Small intestine (tissue), 7 donors: ENCODE measurements at regions not wholly inside any gene's neighbourhood (a gene's known extent, or its start where the extent isn't known, plus 50 kb on each side); places are given as distances from the start of the nearest gene placed in this dataset.

Source experiments
- DNase-seq, 2 donors: peaks; one replicate each; pipeline versions ENCODE4 v3.0.0 to v3.0.0-alpha.2; 2013
- FAIRE-seq: peaks from 2 replicates; lab custom pipeline; 2012; peaks lifted over from hg19 to GRCh38; lab: Jason Lieb, UNC
- H3K27ac ChIP-seq, 3 donors: one replicate each; pipeline ENCODE4 v1.5.1; 2013; ENCODE audit warnings: low read length in 2 of 3, mild to moderate bottlenecking in 2 of 3, control low read depth in 1 of 3, inconsistent platforms in 1 of 3, low read depth in 1 of 3, moderate library complexity in 1 of 3
- H3K27me3 ChIP-seq, 3 donors: one replicate each; pipeline ENCODE4 v1.6.1; 2013; ENCODE audit warnings: low read length in 3 of 3, inconsistent platforms in 1 of 3; ENCODE audit not compliant: control insufficient read depth in 3 of 3, insufficient read depth in 3 of 3
- H3K36me3 ChIP-seq, 3 donors: one replicate each; pipeline ENCODE4 v1.6.1; 2013; ENCODE audit warnings: low read length in 3 of 3, inconsistent platforms in 1 of 3, low read depth in 1 of 3, mild to moderate bottlenecking in 1 of 3, moderate library complexity in 1 of 3; ENCODE audit not compliant: control insufficient read depth in 3 of 3, insufficient read depth in 2 of 3
- H3K4me1 ChIP-seq, 3 donors: one replicate each; pipeline ENCODE4 v1.6.1; 2013; ENCODE audit warnings: low read length in 2 of 3, inconsistent platforms in 1 of 3, low read depth in 1 of 3, mild to moderate bottlenecking in 1 of 3, moderate library complexity in 1 of 3; ENCODE audit not compliant: control insufficient read depth in 3 of 3, insufficient read depth in 2 of 3
- H3K4me3 ChIP-seq, 3 donors: one replicate each; pipeline ENCODE4 v1.5.1; 2013; ENCODE audit warnings: low read length in 3 of 3, control low read depth in 1 of 3, inconsistent platforms in 1 of 3, low read depth in 1 of 3, mild to moderate bottlenecking in 1 of 3, moderate library complexity in 1 of 3
- H3K9me3 ChIP-seq, 2 donors: one replicate each; pipeline ENCODE4 v1.6.1; 2013; ENCODE audit warnings: low read depth in 1 of 2, low read length in 1 of 2; ENCODE audit not compliant: control insufficient read depth in 2 of 2, insufficient read depth in 1 of 2
- WGBS, 3 donors: extraction: QIAGEN DNeasy Blood & Tissue Kit; methylation state at CpG; one replicate each; pipeline ENCODE4 v1.1.7; 2013; 5-methylcytosine and 5-hydroxymethylcytosine counted together
- donor health status: healthy with polysubstance abuse.
- donor health status: control.
- donor health status: control.
- donor health status: Bipolar disorder and iron deficiency.
- donor health status: healthy.

DNA sequence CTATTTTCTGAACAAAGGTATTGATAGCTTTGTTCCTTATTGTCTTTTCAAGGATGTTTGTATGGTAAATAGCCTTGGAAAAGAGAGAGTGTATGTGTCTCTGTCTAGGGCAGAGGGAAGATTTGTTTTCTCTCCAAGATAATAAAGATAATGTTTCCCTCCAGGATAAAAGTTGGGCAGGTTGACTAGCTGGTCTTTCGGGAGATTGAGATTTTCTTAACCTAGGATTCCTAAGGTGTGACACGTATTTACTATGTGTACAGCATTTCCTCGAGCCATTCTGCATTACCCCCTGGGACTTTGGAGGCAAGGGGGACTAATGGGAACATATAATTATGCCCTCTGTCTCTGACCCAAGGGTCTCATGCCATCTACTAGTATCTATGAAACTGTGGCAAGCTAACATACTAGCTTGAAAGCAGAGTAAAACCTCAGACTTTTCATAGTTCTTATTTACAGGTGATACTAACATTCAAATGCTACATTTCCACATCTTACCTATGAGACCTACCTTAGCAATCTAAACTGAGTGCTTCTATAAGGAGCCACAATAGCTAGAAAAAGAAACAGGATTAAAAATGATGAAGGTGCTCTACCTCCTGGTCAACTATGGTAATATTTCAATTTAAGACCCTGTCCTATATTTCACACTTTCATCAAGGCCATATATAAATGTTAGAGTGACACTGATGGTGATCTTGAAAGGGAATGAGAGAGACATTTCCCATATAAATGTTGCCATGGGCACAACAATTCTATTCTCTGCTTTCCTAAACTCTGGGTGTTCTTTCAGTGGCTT is 252.9 kb upstream of the CBLB start:
- H3K4me3 ChIP-seq: no peak overlapping the region
- no peaks in the 10 kb centered on the region for H3K9me3 ChIP-seq
- no peak for FAIRE-seq
- no peak for DNase-seq
- H3K27me3 ChIP-seq: no peaks in the 10 kb centered on the region
- H3K36me3 ChIP-seq: no peaks in the 10 kb centered on the region
- WGBS, 3 donors: 81 to 91% (median 82%) methylated on average over 3 of the region's 3 CpGs
- H3K4me1 ChIP-seq: no peaks in the 10 kb centered on the region
- no peak overlapping the region for H3K27ac ChIP-seq

DNA sequence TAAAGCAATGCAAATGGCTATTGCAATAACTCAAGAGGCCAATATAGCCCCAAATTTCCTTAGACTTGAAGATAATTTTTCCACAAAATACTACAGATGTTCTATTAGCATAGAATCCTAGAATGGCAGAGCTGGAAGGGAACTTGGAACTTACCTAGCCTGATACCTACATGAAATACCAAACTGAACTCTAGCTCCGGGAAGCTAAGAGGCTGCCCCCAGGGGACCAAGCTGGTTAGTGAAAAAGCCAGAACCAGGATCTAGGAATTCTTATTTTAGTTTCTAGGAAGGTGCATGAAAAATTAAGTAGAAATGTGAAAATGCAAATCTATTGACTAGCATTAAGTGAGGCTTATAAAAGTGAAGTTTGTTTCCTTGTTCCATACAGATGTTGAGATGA is 256.0 kb upstream of the CBLB start:
- no peak overlapping the region for H3K27ac ChIP-seq
- H3K4me1 ChIP-seq: no peaks in the 10 kb centered on the region
- no peak for FAIRE-seq
- H3K27me3 ChIP-seq: no peaks in the 10 kb centered on the region
- 89 to 95% (median 91%) methylated on average over 1 of the region's 1 CpG for WGBS, 3 donors
- H3K9me3 ChIP-seq: no peaks in the 10 kb centered on the region
- H3K4me3 ChIP-seq: no peak overlapping the region
- no peak for DNase-seq
- H3K36me3 ChIP-seq: no peaks in the 10 kb centered on the region

DNA sequence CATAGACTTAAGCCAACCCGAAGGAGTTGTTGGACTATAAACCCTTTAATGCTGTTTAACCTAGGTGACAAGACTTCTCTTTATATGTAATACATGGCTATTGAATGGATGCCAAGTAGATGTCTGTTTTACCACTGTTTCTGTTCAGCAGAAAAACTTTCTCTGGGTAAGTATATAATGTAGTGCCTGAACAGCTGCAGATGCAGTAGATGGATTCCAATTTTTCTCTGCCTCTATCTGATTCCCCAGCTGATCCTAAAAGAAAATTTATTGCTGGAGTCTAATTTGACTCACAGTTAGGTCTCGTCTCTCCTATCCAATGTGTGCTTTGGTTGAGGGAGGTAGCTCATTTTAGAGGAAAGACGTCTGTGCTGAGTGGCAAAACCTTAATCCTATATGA is 256.5 kb upstream of the CBLB start:
- WGBS, 3 donors: 61 to 73% (median 66%) methylated on average over 3 of the region's 3 CpGs
- Histone ChIP-seq H3K4me3 (no peak overlapping the region), H3K4me1 (no peaks in the 10 kb centered on the region), H3K27me3 (no peaks in the 10 kb centered on the region), H3K36me3 (no peaks in the 10 kb centered on the region), H3K27ac (no peak overlapping the region), H3K9me3 (no peaks in the 10 kb centered on the region)
- DNase-seq (no peak), FAIRE-seq (no peak)

DNA sequence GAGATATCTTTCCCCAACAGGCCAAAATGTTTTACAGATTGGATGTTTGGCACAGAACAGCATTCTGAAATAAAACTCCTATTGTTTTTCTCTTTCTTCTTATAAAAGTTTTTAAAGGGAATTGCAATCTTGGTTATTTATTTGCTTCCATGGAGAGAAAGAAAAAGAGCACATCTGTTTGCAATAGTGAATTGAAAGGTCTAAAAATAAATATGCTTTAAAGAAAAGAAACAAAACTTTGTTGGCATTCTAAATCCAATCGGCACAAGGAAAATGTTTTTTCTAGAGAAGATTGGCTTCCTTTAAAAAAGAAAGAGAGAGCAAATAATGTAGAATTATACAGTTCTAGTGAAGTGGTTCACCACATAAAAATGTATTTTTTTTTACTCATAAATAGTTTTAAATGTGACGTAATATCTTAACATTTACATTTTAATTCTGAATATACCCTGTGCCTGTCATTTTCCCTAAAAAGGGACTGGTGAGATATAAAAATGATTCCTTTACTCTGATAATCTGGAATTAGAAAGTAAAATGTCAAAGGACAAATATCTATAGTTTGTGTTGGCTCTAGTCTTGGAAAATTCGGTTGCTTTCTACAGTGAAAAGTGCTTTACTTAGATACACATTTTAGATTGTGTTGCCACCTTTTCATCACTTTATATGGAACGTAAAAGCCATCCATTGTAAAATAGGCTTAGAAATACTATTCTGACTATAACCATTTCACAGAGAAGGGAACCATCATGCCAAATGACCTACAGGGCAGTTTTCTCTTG is 257.4 kb upstream of the CBLB start:
- no peak for FAIRE-seq
- no peak for DNase-seq
- no peaks in the 10 kb centered on the region for H3K36me3 ChIP-seq
- H3K4me3 ChIP-seq: no peak overlapping the region
- peaks cover 0 to 6% (median 0%) of the 10 kb centered on the region in 3 donors for H3K4me1 ChIP-seq
- 78 to 87% (median 85%) methylated on average over 4 of the region's 4 CpGs for WGBS, 3 donors
- no peak overlapping the region for H3K27ac ChIP-seq
- H3K9me3 ChIP-seq: no peaks in the 10 kb centered on the region
- H3K27me3 ChIP-seq: no peaks in the 10 kb centered on the region

DNA sequence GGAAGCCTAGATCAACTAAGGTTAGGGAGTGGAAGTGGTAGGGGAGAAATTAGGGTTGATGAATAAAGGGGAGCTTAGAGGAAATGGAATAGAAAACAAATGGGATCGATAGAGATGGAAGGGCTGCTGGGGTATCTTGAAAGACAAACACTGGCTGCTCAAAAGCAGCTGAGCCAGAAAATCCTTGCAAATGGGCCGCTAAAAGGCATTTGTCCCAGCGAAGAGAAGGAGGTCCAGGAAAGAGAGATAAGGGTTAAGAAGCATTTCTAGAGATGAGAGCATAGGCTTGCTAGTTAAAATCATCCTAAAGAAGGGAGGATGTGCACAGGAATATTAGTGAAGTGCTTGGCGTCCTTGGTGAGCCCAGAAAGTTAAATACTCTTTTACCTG is 258.0 kb upstream of the CBLB start:
- Histone ChIP-seq H3K27ac (no peak overlapping the region), H3K4me1 (peaks cover 0 to 9% (median 0%) of the 10 kb centered on the region in 3 donors), H3K4me3 (no peak overlapping the region), H3K27me3 (no peaks in the 10 kb centered on the region), H3K36me3 (no peaks in the 10 kb centered on the region), H3K9me3 (no peaks in the 10 kb centered on the region)
- no peak for DNase-seq
- no peak for FAIRE-seq
- WGBS, 3 donors: 80 to 86% (median 84%) methylated on average over 4 of the region's 4 CpGs

DNA sequence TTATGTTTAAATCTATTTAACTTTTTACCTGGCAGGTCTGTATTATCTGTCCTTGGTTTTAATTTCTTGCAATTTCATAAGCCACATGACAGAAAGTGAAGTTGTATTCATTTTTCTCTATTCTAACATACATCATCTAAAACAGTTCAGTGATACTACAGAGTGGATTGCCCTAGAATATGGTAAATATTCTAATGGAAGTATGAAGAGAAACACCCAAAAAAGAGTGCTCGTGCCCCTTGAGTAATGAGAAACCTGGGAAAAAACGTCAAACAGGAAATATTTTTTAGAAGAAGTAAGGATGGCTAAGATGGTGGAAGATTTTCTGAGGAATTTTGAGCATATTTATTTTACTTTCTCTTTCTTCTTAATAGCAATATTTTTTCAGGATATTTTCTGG is 261.1 kb upstream of the CBLB start:
- Histone ChIP-seq H3K36me3 (no peaks in the 10 kb centered on the region), H3K27me3 (no peaks in the 10 kb centered on the region), H3K4me3 (no peak overlapping the region), H3K4me1 (peaks cover 0 to 9% (median 0%) of the 10 kb centered on the region in 3 donors), H3K27ac (no peak overlapping the region), H3K9me3 (no peaks in the 10 kb centered on the region)
- FAIRE-seq: no peak
- no peak for DNase-seq
- 68 to 85% (median 73%) methylated on average over 2 of the region's 2 CpGs for WGBS, 3 donors

DNA sequence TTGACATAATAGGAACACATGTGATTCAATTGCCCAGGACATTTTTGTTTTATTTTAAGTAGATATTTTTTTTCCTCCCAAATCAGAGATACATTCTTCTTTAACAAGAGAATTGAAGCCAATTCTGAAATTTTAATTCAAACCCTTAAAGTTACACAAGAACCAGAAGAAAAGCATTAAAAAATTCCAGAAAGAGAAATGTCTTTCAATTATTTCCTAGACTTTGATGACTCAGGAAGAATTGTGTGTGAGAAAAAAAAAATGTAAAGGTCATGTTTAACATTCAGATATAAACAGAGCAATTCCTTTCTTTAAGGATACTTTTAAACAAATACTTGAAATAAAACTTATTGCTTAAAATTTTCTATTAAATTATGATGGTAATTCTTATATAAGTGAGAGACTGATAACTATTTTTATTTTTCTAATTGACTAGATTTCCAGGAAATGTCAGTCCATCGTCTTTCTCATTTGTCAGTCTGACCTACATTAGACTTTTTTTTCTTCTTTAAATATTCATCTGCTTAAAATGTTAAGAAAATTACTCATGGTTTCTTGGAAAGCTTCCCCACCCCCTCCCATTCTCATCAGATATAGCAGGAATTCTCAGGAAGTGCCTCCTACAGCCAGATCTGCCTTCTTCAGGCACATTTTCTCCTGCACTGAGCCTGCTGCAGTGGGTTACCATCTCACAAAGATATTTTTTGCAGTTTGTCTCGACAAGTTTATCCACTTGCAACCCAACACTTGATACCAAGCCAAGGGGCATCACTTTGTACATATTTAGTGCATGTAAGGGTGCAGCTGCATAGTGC is 261.8 kb upstream of the CBLB start:
- H3K36me3 ChIP-seq: no peaks in the 10 kb centered on the region
- no peak overlapping the region for H3K27ac ChIP-seq
- no peaks in the 10 kb centered on the region for H3K27me3 ChIP-seq
- FAIRE-seq: no peak
- peaks cover 0 to 9% (median 0%) of the 10 kb centered on the region in 3 donors for H3K4me1 ChIP-seq
- H3K9me3 ChIP-seq: peaks cover 0 to 2% of the 10 kb centered on the region in 2 donors
- no peak overlapping the region for H3K4me3 ChIP-seq
- 33 to 51% (median 42%) methylated on average over 2 of the region's 2 CpGs for WGBS, 3 donors
- DNase-seq: no peak

DNA sequence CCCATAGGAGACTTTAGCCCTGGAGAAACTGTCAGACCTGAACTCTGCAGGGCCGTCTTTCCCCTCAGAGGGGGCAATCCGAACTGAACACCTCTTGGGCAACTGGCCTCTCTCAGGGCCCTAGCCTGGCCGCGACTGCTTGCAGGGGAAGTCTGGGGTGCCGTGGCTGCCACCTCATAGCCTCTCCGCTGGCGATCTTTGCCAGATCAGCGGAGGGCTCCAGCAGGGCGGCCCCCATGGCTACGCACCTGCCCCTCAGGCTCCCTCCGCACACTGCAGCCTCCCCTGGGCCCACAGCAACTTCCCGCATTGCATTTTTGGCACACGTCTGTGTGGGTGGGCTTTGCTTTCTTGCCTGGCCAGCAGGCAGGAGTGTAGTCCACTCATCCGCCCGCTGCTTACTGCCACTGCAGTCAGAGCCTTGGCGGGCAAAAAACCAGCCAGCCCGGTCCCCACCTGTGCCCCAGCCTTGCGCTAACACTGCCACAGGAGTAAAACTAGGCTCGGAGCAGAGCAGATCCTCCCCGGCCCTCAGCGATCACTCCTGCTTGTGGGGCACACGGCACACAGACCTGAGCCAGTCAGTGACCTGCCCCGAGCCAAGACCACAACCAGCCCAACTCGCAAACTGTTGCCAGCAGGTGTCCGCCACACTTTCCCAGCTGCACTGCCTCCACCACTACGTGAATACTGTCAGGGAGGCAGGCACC is 266.8 kb upstream of the CBLB start:
- Histone ChIP-seq H3K4me1 (peaks cover 0 to 14% (median 0%) of the 10 kb centered on the region in 3 donors), H3K36me3 (no peaks in the 10 kb centered on the region), H3K27ac (no peak overlapping the region), H3K27me3 (no peaks in the 10 kb centered on the region), H3K9me3 (peaks cover 0 to 5% of the 10 kb centered on the region in 2 donors), H3K4me3 (no peak overlapping the region)
- 94 to 97% (median 96%) methylated on average over 26 of the region's 26 CpGs for WGBS, 3 donors
- DNase-seq (no peak), FAIRE-seq (no peak)
